ENCODE measurements at regions not wholly inside any gene's neighbourhood (a gene's known extent, or its start where the extent isn't known, plus 50 kb on each side); places are given as distances from the start of the nearest gene placed in this dataset.

DNA sequence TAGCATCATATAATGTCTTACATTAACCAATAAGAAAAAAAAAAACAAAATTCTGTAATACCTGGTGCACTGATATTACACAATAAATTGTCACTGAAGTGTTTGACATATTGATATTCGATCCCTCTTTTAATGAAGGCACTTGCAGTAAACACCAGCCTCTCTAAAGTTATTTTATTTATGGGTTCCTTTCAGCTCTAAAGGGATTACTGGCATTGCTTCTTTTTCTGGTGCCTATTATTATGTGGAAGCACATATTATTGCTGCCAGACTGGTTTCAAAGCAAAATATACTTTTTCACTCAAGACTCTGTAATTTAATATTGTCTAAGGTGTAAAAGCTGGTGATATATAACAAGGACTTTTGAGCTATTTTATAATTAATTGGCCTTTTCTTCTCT lies 1090.5 kb downstream of the TRHDE start:
- DNase-seq, result no peak

DNA sequence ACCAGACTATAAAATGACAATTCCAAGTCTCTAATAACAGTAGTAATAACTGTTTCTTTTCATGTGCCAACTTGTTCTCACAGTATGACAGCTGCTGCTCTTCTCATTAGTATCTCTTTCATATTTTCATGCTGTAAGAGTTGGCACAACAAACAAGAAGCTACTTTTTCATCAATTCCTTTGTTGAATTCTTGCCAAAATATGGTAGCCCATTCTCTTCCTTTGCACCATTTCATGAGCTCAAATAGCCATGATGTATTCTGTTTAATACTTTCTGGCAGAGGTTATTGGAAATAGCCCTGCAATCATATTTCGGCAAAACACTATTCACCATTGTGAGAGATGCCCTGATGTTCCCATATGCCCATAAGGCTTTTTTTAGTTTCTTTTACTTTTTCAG lies 1100.7 kb downstream of the TRHDE start:
- no peak for DNase-seq

DNA sequence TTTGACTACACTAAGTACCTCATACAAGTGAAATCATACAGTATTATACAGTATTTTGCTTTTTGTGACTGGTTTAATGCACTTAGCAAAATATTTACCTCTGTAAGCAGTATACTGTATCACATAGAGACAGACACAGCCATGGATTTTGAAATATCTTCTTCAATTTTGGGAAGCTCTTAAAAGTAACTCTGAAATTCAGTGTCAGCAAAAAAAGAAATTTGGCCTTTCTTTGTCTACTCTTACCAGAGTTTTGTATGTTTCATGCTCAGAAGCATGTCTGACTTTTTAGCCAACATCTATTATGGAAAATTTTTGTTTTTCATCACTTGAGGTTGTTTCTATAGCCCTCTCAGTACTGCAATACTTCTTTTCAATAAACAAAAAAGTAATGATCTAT lies 1102.2 kb downstream of the TRHDE start:
- no peak for DNase-seq

DNA sequence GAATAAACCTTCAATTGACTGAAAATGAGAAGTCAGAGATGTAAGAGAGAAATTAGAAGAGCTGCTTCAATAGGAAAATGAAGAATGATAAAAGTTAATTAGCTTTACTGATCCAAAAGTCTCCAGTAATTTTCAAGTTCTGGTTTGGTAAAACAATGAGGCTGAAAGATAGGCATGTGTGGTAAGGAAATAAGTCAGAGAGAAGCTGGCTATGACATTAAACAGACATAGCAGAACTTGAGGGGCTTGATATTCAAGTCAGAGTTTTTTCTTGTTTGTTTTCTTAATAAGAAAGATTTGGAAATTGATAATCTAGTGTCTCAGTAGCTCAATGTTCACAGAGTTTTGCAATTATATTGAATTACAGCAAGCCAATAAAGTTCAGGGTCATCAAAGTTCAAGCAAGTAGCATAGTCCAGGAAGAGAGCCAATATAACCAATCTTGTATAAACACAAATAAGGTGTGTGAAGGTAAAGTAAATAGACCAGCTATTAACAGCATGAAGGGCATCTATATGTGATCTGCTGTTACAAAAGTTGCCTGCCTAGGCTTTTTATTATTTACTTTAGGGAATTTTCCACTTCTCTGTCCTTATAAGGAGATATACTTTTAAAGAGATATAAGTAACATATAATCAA lies 1111.5 kb downstream of the TRHDE start:
- no peak for DNase-seq

DNA sequence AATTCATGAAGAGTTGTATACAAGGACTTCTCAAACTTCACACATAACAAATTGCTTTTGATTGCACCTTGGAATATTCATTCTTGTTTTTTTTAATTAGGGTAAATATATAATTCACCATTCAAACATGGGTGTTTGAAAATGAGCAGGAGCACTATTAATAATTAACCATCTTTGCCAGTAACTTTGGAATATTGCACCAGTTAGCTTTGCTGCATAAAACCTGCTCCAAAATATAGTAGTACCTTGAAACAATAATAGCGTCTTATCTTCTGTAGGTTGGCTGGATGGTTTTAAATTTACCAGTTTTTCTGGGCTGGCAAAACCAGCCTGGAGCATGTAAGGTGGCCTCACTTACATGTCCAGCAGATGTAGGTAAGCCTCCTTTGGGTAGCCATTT lies 1112.4 kb downstream of the TRHDE start:
- no peak for DNase-seq

DNA sequence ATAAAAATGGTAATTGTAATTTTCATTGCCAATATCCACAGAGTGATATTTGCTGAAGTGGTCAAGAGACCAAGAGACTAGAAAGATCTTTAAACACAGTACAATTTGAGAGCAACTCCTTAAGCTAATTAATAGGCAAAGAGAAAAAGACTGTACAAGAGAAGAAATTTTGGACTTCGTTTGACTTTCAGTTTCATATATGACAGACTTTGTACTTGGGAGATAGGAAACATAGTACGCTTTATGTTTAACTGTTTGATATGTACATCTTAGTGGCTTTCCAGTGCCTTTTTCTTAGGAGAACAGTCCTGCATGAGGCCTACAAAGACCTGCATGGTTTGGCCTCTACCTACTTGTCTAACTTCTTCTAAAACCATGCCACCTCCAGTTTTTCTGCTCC lies 1118.1 kb downstream of the TRHDE start:
- DNase-seq, result no peak

DNA sequence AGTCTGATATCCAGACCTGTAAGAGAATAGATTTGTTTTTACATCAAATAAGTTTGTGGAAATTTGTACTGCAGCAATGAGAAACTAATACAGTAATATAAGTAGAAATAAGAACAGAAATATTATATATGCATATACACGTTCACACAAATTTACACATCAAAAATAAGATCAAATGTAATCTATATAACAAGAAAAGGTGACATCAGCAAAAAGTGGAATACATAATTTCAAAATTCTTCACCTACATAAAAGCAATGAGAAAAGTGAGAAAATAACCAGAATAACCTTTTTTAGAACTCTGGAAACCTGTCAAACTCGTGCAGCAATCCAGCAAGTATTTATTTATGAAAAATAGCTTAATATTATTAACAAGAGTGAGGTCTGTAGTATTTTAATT lies 1124.6 kb upstream of the ATXN7L3B start:
- no peak for DNase-seq

DNA sequence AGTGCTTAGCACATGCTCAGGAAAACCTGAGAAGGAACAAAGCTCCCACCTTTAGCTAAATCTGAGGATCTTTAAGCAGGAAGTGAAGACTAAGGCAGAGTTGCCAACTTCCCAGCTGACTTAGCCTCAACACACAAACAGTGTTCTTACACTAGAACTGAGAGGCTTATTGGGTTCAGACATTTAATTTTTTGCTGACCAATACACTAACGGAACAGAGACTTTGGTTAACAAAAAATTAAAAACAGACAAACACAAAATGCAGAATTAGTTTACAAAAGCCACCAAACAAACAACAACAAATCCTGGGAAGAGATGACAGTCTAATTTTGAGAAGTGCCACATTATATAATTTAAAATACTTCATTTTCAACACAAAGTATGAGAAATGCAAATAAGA lies 1123.7 kb upstream of the ATXN7L3B start:
- DNase-seq, result no peak

DNA sequence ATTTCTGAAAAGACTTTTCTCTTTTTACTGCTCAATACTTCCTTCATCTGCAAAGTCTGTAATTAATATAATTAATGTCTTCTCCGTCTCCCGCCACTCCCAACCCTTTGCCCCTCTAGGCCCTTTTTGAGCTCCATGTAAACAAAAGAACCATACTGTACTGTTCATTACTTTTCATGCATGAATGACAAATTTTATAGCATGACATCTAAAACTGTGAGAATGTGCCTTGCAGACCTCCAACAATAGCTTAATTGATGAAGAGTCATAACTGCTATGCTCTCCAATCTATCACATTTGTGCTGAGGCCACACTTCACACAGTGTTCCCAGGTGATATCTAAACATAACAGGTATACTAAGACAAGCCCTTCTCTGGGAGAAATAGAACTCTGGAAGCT lies 1122.7 kb upstream of the ATXN7L3B start:
- DNase-seq, result no peak

DNA sequence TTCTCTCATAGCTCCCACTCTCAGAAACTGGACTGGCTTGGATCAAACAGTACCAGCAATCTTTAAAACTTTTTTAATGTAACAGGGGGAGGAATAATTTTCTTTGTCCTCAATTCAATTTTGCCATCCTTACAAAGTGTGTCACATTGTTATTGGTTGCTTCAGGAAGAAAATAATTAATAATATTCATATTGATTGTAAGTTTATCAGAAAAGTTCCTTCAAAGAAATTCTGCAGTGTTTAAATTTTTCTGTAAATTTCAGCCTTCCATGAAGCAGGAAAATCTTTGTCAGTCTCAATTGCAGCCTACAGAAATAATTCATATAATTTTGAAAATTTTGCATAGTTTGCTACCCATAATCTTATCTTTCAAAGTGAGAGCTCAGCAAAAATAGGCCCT lies 1119.1 kb upstream of the ATXN7L3B start:
- DNase-seq, result no peak

DNA sequence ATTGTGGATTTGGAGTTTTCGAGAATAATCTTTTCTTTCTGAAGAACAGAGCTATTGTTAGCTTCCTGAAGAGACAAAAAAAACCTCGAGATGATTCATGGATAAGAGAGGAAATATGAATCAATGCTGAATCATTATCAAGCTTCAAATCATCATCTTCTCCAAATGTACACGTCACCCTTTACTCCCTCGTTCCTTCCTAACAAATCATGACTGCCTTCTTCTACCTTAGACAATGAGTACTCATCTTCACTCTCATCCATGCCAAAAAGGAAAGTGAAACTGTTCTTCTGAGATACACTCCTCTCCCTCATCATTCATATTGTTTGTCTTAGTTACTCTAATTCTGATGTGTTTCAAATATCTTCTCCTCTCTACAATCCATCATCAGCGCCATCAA lies 1115.8 kb upstream of the ATXN7L3B start:
- no peak for DNase-seq

DNA sequence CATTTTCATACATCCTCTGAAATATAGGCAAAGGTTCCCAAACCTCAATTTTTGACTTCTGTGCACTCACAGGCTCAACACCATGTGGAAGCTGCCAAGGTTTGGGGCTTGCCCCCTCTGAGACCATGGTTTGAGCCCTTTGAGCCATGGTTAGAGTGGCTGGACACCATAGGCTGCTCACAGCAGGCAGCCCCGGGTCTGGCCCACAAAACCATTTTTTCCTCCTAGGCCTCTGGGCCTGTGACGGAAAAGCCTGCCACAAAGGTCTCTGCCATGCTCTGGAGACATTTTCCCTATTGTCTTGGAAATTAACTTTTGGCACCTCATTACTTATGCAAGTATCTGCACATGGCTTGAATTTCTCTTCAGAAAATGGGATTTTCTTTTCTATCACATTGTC lies 1113.2 kb upstream of the ATXN7L3B start:
- DNase-seq, result no peak

DNA sequence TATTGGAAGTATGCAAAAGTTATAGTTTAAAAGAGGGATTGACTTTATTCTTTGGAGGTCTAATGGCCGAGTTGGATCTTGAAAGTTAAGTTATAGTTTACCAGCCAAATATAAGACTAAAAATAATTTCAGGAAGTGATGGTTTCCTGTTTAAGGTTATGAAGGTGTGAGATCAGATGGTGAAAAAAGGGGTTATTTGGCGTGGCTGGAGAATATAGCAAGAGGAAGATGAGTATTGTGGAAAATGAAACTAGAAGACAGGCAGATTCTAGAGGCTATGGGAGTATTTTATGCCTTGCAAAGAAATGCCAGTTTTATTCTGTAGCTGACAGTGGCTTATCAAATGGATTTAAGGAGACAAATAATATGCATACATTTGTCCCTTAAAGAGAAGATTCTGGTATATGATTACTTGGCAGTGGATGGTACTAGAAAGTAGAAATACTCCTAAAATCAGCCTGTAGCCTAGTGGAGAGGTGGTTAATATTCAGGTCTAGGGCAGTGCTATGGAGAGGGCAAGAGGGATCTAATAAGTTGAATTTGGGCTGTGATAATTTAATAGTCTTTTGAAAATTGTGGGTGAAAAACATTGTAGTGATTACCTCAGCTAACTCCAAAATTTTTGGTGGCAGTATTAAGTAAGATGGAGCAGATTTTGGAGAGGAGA lies 1091.8 kb upstream of the ATXN7L3B start:
- DNase-seq, result no peak

DNA sequence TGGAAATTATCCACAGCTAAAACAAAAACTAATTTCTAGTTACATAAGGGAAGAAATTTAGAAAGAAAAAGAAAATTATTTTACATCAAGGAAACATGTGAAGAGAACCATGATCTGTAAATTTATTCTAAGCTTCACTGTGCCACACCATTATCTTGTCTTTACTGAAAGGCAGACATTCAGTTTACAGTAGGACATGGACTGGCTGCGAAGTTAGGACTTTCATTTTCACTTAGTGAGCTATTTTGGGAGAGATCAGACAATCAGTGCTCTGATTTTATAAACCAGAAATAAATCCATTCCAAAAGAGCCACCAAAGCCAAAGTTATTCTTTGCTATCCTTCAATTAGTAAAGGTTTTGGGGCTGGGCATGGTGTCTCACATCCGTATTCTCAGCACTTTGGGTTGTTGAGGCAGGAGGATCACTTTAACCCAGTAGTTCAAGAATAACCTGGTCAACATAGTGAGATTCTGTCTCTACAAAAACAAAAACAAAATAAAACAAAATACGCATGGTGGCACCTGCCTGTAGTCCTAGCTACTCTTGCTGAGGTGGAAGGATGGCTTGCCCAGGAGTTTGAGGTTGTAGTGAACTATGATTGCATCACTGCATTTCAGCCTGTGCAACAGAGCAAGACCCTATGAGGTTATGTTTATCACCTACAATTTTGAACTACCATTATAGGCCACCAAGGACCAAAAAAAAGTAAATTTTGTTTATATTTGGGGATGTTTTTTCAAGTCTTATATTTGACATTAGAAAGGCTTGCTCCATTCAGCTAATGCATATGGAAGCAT lies 1084.8 kb upstream of the ATXN7L3B start:
- no peak for DNase-seq

DNA sequence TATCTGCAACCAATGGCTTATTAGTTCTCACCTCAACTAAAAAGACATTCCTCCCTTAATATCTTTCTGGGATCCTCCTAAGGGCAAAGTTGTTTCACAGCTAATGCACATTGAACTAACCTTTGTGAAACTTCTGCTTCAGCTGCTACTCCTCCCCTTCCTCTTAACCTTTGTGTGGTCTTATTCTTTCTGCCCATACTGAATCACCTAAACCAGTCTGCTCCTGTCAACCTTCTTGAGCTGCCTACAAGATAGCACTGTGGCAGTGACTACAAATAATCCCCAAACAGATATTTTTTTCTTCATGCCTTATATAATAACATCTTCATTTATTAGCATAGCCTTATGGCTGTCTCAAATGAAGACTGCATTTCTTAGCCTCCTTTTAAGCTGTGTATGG lies 1077.4 kb upstream of the ATXN7L3B start:
- DNase-seq, result no peak

DNA sequence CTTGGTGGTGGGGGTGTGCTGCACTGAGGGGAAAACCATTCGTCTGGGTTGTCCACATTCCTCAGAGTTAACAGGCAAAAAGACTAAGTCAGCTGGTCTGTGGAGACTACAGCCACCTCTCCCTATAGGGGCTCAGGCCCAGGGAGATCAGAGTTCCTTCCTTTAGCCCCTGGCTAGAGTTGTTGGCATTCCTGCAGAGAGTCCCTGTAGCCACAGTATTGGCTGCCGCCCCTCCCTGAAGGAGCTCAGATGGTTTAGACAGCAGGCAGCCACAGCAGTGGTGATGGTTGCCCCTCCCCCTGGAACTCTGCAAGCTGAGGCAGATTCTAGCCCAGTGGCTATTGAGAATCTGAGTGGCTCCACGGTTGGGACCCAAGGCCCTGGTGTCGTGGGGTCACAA lies 1072.5 kb upstream of the ATXN7L3B start:
- no peak for DNase-seq

DNA sequence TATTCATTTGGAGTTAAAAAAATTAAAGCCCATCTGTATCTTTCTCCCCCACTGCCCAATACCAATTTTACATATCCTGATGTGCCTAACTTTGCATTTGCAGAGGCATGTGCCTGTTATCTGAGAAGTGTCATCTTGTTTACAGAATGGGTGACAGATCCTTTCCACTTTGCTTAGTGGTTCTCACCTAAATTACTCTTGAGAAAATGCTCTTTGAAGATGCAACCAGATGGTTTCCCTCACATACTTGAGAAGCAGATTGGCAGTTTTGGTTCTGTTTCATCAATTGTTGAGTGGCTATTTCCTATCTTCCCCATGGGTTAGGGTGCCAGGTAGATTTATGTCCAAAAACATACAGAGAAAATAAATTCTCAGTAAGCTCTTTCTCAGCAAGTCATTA lies 1051.4 kb upstream of the ATXN7L3B start:
- peak; percentile 46 for DNase-seq

DNA sequence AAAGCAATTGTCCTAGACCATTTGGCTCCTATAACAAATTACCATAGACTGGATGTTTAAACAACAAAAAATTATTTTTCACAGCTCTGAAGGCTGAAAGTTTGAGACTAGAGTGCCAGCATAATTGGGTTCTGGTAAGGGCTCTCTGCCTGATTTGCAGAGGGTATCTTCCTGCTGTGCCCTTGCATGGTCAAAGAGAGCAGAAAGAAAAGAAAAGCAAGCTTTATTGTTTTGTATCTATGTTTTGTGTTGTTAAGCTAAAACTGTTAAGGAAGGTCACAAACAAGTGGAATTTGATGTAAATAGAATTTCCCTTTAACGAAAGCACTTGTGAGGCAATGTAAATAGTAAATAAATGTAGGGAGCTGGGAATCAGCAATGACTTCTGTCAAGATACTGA lies 1031.0 kb upstream of the ATXN7L3B start:
- DNase-seq, result no peak

DNA sequence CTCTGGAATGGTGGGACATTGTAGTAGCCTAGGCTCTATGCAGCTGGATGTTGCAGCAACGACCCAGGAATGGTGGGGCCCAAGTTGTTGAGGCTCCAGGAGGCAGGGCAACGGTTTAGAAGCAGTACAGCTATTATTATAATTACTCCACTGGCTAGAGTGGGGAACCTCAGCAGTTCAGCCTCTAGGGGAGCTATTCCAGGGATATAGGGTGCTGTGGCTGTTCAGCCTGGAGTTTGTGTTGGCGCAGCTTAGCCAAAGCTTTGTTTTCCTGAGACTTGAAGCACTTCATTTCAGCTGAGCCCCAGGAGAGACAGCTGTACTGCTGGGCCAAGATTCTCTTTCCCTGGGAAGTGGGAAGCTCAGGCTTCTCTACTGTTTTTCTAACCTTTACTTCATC lies 1023.0 kb upstream of the ATXN7L3B start:
- no peak for DNase-seq

DNA sequence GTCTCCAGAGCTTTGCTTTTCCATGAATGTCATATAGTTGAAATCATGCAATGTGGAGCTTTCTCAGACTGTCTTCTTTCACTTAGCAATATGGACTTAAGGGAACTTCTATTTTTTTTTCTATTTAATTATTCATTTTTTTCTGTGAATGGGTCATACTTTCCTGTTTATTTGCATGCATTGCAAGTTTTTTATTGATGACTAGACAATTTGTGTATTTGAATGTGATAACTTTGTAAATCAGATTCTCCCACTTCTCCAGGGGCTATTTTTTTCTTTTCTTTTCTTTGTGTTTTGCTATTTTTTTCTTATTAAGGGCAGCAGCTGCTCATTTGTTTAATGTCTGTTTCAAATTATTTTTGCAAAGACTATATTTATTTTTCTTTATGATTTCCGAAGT lies 1019.8 kb upstream of the ATXN7L3B start:
- no peak for DNase-seq

DNA sequence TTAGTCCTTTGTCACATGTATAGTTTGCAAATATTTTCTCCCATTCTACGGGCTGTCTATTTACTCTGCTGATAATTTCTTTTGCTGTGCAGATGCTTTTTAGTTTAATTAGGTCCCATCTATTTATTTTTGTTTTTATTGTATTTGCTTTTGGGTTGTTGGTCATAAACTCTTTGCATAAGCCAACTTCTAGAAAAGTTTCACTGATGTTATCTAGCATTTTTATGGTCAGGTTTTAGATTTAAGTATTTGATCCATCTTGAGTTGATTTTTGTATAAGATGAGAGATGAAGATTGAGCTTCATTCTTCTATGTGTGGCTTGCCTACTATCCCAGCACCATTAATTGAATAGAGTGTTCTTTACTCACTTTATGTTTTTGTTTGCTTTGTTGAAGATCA lies 1008.4 kb upstream of the ATXN7L3B start:
- no peak for DNase-seq

DNA sequence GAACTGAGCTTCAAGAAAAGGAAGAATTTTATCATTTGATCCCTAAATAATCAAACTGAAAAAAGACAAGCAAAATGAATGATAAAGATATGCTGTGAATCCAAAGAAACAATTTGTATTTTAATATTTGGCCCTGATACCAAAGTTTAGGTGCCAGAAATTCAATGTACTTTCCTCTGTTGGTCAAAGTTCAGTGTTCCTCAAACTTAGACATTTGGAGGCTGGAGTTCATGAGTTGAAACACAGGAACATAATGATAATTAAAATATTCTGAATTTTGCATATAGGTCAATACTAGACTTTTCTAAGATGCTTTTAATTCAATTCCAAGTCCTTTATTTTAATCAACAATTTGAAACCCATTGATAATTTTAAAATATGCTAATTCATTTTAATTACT lies 1007.7 kb upstream of the ATXN7L3B start:
- DNase-seq, result no peak

DNA sequence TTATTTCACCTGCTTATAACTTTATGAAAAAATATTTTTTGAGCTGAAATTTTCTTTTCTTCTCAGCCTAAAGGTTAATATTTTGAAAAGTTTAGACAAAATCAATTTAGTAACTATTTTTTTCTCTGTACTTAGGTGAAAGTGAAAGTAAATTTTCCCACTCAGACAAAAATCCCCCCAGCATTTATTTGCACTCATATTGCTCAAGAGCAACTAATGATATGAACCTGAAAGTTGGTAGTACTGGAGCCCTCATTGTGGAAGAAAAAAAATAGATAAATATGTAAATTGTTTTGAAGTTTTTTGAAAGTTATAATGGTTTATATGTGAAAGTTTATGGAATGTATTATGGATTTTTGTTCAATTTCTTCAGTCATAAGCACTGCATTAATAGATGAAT lies 1005.9 kb upstream of the ATXN7L3B start:
- no peak for DNase-seq

DNA sequence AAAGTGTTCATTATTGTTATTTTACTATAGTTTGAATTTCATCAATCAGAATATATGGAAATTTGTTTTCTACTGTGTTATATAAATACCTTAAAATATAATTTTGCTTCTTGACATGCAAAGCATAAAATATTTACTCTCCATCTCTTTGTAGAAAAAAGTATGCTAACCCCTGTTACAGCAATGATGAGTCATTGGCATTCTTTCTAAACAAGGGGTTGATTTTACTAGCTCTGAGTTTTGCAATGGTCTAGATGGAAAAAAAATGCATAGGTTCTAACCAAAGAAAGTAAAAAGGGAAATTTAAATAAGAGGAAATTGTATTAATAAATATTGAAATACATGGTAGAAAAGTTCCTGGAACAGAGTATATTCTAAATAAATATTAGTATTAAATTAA lies 990.2 kb upstream of the ATXN7L3B start:
- no peak for DNase-seq
